ENCODE measurements at regions not wholly inside any gene's neighbourhood (a gene's known extent, or its start where the extent isn't known, plus 50 kb on each side); places are given as distances from the start of the nearest gene placed in this dataset.

DNA sequence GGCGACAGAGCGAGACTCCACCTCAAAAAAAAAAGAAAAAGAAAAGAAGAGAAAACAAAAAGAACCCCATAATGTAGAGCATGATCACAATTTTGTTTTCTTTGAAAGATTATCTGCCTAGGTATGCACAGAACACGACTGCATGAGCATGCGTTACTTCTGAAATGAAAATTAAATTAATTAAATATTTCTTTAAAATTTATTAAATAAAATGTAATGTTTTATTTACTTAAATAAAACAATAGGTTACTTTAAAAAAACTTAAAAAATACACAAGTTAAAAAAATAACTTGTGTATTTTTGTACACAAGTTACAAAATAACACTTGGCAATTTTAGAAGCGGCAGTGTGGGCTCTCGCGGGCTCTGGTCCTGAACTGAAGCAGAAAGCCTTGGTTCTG, 107.8 kb downstream of the TFAP2A start:
- H3K27me3 ChIP-seq (replicated peaks; ENCODE audit: insufficient read depth, low read depth, low read length, poor library complexity) = no peaks in the 10 kb centered on the region
- H3K27ac ChIP-seq (ENCODE audit: low read depth, low read length, poor library complexity, severe bottlenecking) = no peak overlapping the region
- BruUV-seq (replicated peaks) = no TSS peak
- ChIA-PET POLR2A (ENCODE audit: low non-redundant PET) (no interaction called here), CTCF (no interaction called here)
- no peaks in the 10 kb centered on the region for H3K9me3 ChIP-seq (ENCODE audit: low read depth, low read length, poor library complexity, severe bottlenecking)
- TF ChIP-seq, protein P1, sequence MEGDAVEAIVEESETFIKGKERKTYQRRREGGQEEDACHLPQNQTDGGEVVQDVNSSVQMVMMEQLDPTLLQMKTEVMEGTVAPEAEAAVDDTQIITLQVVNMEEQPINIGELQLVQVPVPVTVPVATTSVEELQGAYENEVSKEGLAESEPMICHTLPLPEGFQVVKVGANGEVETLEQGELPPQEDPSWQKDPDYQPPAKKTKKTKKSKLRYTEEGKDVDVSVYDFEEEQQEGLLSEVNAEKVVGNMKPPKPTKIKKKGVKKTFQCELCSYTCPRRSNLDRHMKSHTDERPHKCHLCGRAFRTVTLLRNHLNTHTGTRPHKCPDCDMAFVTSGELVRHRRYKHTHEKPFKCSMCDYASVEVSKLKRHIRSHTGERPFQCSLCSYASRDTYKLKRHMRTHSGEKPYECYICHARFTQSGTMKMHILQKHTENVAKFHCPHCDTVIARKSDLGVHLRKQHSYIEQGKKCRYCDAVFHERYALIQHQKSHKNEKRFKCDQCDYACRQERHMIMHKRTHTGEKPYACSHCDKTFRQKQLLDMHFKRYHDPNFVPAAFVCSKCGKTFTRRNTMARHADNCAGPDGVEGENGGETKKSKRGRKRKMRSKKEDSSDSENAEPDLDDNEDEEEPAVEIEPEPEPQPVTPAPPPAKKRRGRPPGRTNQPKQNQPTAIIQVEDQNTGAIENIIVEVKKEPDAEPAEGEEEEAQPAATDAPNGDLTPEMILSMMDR (conservative IDR thresholded peaks at IDR 0.05; ENCODE audit: low read depth, low read length) = no peak
- TF ChIP-seq EZH2 (IDR thresholded peaks at IDR 0.05; ENCODE audit: borderline replicate concordance, low read depth, low read length, poor library complexity, severe bottlenecking) = no peak
- H3K4me3 ChIP-seq (ENCODE audit: low read depth, low read length, poor library complexity, severe bottlenecking) = no peak overlapping the region
- no peak for DNase-seq (ENCODE audit: low spot score)
- peaks cover 20% of the 10 kb centered on the region for H3K4me1 ChIP-seq (ENCODE audit: insufficient read depth, low read length, poor library complexity, severe bottlenecking)
- intact Hi-C loops (cut with micrococcal nuclease; ENCODE audit: unreplicated experiment) = no loop called here
- no peaks in the 10 kb centered on the region for H3K36me3 ChIP-seq (ENCODE audit: insufficient read depth, low read length, poor library complexity, severe bottlenecking)

DNA sequence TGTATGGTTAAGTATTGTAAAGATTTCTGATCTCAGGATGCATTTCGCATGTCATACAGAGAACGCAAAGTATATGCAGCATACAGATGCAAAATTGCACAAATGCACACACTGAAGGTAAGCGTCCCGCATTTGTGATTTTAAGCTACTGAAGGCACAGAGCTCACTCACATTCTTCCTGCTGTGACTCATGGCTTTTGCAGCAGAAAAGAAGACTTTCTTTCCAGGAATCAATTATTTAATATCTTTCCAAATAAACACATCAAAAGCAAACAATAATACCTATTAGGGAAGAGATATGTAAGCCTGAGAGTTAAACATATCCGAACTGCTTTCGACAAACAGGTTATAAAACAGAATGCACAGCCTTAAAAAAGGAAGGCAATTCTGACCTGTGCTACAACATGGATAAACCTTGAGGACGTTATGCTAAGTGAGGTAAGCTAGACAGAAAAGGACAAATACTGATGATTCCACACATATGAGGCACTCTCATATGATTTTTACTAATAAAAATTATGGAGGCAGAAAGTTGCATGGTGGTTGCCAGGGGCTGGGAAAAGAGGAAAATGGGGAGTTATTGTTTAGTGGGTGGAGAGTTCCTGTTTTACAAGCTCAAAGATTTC, 109.0 kb downstream of the TFAP2A start:
- POLR2A ChIA-PET (ENCODE audit: low non-redundant PET) = no interaction called here
- DNase-seq (ENCODE audit: low spot score) = no peak
- Histone ChIP-seq H3K4me3 (ENCODE audit: low read depth, low read length, poor library complexity, severe bottlenecking) (no peak overlapping the region), H3K4me1 (ENCODE audit: insufficient read depth, low read length, poor library complexity, severe bottlenecking) (peaks cover 21% of the 10 kb centered on the region), H3K27me3 (replicated peaks; ENCODE audit: insufficient read depth, low read depth, low read length, poor library complexity) (no peaks in the 10 kb centered on the region), H3K9me3 (ENCODE audit: low read depth, low read length, poor library complexity, severe bottlenecking) (no peaks in the 10 kb centered on the region), H3K36me3 (ENCODE audit: insufficient read depth, low read length, poor library complexity, severe bottlenecking) (no peaks in the 10 kb centered on the region), H3K27ac (ENCODE audit: low read depth, low read length, poor library complexity, severe bottlenecking) (no peak overlapping the region)
- intact Hi-C loops (cut with micrococcal nuclease; ENCODE audit: unreplicated experiment) = no loop called here
- TF ChIP-seq EZH2 (IDR thresholded peaks at IDR 0.05; ENCODE audit: borderline replicate concordance, low read depth, low read length, poor library complexity, severe bottlenecking) = no peak
- TF ChIP-seq, protein P1 (conservative IDR thresholded peaks at IDR 0.05; ENCODE audit: low read depth, low read length) = no peak
- BruUV-seq (replicated peaks) = no TSS peak
- CTCF ChIA-PET = no interaction called here

DNA sequence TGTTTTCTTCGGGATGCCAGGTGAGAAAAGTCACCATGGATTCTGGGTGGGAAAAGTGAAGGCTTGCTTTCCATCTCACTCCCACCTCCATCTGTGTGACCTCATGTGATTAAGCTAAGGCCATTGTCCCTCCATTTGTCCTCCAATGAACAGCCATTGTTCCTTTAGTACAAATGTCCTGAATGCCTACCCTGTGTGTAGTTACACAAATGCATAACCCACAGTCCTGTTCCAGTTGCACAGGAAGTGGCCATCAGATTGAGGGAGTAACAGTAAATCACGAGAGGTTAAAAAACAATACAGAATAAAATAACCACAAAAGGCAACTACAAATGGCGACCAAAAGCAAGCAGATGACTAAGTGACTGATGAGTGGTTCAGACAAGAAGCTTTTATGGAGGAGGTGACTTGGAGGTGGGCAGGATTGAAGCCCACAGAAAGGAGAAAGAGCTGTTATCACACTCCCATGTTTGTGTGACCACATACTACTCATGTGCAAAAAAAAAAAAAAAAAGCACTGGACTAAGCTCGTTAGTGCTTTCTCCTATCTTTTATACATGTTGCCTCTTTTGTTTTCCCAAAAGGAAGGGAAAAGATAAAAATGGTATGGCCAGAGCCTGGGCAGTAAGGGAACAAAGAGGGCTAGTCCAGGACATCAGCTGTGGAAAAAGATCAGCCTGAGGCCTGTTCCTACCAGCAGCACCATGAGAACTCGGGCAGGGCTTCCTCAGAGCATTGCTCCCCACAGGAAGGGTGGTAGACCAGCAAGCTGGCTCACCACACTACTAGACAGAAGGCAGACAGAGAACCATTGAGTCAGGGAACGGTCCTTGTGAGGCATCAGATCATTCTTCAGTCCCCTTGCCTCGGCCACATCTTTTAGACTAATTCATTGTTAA, 111.0 kb downstream of the TFAP2A start:
- BruUV-seq (replicated peaks) = no TSS peak
- Histone ChIP-seq H3K9me3 (ENCODE audit: low read depth, low read length, poor library complexity, severe bottlenecking) (no peaks in the 10 kb centered on the region), H3K27ac (ENCODE audit: low read depth, low read length, poor library complexity, severe bottlenecking) (no peak overlapping the region), H3K27me3 (replicated peaks; ENCODE audit: insufficient read depth, low read depth, low read length, poor library complexity) (no peaks in the 10 kb centered on the region), H3K36me3 (ENCODE audit: insufficient read depth, low read length, poor library complexity, severe bottlenecking) (no peaks in the 10 kb centered on the region), H3K4me3 (ENCODE audit: low read depth, low read length, poor library complexity, severe bottlenecking) (no peak overlapping the region), H3K4me1 (ENCODE audit: insufficient read depth, low read length, poor library complexity, severe bottlenecking) (peaks cover 21% of the 10 kb centered on the region)
- ChIA-PET POLR2A (ENCODE audit: low non-redundant PET) (no interaction called here), CTCF (interaction anchor here (0.5 kb wide), 1 partner anchor 766 kb away, joined by 3 read pairs; no protein-coding TSS in a partner anchor)
- no peak for DNase-seq (ENCODE audit: low spot score)
- intact Hi-C loops (cut with micrococcal nuclease; ENCODE audit: unreplicated experiment) = no loop called here
- TF ChIP-seq, protein P1 (conservative IDR thresholded peaks at IDR 0.05; ENCODE audit: low read depth, low read length) = no peak
- no peak for TF ChIP-seq EZH2 (IDR thresholded peaks at IDR 0.05; ENCODE audit: borderline replicate concordance, low read depth, low read length, poor library complexity, severe bottlenecking)

Data from A673 (cell line).